HT1080 (cell line): ENCODE measurements at regions not wholly inside any gene's neighbourhood (a gene's known extent, or its start where the extent isn't known, plus 50 kb on each side); places are given as distances from the start of the nearest gene placed in this dataset.
"Not testable (repeated sequence)": the region's sequence is repeated elsewhere in the genome, so short reads cannot be mapped to it uniquely, and the experiment has no call there.

Source experiments
- DNase-seq: peaks from one replicate; pipeline ENCODE4 v3.0.0-alpha.2; 2015; ENCODE audit warnings: low read depth

DNA sequence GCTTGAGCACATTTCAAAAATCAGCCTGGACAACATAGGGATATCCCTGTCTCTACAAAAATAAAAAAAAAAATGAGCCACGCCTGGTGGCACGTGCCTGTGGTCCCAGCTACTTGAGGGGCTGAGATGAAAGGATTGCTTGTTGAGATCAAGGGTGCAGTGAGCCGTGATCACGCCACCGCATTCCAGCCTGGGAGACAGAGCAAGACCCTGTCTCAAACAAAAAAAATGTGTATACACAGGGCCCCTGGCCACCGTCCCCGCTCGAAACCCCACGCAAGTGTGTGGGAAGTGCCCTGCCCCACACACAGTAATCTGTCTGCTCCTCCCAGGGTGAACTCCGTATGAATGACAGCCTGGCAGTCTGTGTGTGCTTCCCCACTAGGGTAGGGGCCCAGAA is 93.0 kb upstream of the RPL38 start:
- DNase-seq: no peak

- DNase-seq: no peak
Observed at GRCh38 chr17:74113326-74113725, 90.2 kb upstream of the RPL38 start.

- no peak for DNase-seq
Observed at GRCh38 chr17:74113952-74114351, 89.5 kb upstream of the RPL38 start.

DNA sequence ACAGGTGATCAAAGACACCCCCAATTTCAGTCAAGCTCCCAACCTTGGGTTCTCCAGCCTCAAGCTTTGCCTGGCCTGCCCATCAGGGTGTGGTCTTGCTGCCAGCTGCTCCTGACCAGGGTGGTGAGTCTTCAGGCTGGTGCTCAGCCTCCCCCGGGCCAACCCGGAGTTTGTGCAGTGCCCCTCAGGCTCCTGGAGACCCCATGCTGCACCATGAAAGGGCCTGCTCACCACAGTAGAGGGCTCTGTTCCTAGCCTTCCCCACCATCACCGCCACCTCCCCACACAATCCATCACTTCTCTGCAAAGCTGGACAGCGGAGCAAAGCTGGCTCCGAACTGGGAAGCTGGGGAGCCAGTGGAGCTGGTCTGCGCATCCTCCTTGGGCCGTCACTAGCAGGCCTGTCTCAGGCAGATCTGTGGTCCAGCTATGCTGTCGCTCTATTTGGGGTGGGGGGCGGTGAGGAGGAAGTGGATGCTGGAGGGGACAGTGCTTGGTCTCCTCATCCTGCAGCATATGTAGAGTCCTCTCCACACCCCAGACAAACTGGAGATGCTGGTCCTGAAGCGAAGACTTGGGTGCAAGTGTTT is 88.5 kb upstream of the RPL38 start:
- DNase-seq: no peak

GRCh38 chr17:74115586-74115985 is 87.9 kb upstream of the RPL38 start:
- no peak for DNase-seq

DNA sequence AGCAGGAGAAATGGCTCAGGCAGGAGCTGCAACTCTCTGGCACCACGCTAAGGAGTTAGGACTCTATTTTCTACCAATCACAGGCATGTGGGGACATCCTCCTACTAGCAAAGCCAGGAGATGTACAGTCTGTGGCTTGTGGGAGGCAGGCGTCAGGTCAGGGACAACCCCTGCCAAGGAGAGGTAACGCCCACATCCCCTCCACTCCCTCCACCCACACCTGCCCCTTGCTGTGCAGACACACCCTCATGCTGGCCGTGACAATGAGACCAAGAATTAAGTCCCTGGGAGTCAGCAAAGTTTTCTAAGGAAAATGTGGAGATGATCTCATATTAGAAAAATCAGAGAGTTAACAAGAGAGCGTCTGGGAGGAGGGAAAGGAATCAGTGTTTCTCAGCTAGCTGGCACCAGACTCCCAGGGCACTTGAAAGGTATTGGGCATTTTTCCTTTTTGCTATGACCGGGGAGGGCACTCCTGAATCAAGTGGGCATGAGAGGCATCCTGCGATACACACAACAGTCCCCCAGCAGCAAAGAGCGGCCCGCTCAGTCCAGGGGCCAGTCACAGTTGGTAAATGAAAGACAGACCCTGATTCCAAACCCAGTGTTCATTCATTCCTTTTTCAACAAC is 87.3 kb upstream of the RPL38 start:
- DNase-seq: no peak

GRCh38 chr17:74117087-74117698 is 86.3 kb upstream of the RPL38 start:
- no peak for DNase-seq

DNA sequence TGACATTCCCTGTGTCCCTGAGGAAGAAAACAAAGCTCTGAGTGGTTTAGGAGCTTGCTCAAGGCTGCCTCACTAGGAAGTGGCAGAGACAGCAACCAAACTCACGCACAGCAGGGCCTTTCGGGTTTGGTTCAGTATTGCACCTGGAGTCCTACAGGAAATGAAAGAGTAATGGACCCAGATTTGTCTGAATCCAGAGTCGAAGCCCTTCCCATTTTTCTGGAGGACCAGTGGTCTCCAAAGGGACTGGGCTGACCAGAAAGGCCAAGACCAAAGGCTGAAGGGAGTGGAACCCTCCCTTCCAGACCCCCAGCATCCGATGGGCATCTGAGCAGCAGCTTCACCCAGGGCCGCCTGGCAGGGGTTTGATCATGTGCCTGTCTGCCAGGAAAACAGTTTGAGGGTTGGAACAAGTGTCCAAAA is 85.5 kb upstream of the RPL38 start:
- no peak for DNase-seq

DNA sequence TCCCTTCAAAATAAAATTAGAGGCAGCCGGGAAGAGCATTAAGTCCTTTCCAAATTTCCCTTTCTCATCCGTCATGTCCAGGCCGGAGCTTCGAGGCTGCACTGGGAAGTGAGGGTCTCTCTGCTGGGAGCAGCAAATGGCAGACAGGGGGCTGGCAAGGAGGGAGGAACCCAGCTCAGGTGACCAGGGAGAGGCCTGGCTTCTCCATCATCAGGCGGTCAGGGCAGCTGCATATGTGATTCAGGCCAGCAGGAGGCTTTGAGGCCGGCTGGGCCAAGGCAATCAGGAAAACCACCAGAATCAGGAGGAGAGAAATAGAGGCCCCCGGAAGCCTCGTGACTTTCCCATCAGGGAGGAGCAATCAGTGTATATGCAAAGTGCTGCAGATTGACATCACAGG is 85.0 kb upstream of the RPL38 start:
- DNase-seq: peak; percentile 23

DNA sequence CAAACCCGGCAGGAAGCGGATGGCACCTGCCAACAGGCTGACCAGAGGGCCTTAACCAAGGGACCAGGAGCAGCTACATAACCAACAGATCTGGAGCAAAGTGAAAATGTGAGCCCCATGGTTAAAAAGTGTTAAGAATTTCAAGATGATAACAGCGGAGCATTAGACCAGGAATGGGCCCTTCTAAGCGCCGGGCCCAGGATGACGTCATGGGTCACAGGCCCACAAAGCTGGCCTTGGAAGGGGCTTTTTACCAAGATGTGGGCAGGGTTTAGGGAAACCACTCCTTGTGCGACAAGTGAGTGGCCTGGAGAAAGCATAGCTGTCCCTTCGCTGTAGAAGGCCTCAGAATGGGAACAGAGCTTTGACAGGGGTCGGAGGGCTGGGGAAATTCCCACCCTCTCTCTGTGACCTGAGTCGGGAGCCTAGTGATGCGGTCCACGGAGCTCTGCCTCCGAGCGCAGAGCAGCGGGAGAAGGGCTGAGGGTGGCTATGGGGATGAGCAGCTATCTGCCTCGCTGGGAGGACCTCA is 84.4 kb upstream of the RPL38 start:
- no peak for DNase-seq

- DNase-seq: no peak
Observed at GRCh38 chr17:74119965-74120364, 83.5 kb upstream of the RPL38 start.

GRCh38 chr17:74123350-74123749 is 80.1 kb upstream of the RPL38 start:
- peak; percentile 37 for DNase-seq

GRCh38 chr17:74123866-74124444 is 79.5 kb upstream of the RPL38 start:
- no peak for DNase-seq

- no peak for DNase-seq
Observed at GRCh38 chr17:74125156-74125555, 78.3 kb upstream of the RPL38 start.

DNA sequence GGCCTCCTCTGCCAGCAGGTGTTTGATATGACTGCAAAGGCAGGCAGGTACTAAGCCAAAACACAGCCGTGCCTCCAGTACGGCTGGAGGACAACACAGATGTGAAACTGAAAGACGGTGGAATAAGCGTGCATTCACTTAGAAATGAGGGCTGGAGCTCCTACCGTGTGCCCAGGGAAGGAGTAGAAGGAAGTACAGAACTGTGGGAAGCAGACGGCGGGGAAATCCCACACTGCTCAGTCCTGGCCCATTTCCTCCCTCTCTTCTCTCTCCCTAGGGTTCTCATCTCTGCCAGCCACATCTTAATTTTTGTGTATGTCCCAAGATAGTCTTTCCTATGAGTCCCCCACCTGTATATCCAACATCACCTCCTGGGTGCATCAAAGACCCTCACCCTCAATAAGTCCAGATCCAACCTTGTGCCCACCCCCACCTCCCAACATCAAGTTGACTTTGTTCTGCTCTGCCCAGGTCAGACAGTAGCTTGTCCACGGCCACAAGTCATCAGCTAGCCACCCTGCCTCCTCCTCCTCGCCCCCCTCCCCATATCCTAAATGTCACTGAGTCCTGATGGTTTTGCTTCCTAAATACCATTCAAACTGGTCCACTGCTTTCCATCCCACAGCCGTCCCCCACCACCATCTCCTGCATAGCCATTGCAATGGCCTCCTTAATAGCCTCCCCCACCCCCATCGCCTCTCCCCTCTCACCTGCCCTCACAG is 77.1 kb upstream of the RPL38 start:
- no peak for DNase-seq

GRCh38 chr17:74126959-74127358 is 76.5 kb upstream of the RPL38 start:
- DNase-seq: no peak

GRCh38 chr17:74128456-74129211 is 74.8 kb upstream of the RPL38 start:
- no peak for DNase-seq

DNA sequence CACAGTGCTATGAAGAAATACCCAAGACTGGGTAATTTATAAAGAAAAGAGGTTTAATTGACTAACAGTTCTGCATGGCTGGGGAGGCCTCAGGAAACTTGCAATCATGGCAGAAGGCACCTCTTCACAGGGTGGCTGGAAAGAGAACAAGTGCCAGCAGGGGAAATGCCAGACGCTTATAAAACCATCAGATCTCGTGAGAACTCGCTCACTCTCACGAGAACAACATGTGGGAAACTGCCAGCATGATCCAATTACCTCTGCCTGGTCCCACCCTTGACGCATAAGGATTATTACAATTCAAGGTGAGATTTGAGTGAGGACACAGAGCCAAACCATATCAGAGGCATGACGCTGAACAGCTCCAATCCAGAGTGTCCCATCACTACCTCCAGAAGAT is 73.7 kb upstream of the RPL38 start:
- DNase-seq: not testable (repeated sequence)

DNA sequence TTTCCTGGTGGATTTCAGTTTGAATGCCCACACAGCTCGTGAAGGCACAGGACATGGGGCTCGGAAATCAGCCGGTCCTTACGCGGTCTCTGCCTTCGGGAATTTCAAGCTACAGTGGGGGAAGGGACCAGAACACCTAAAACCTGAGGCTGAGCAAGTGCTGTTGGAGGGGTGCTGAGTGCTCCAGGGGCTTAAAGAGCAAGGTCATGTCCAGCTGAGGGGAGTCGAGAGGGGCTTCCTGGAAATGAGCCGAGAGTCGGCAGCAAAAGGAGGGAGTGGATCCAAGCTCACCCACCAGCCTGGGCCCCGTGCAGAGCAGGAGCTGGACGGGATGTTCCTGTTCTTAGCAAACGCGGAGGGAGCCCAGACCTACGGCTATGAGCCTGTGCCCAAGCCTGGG is 73.2 kb upstream of the RPL38 start:
- DNase-seq: no peak

DNA sequence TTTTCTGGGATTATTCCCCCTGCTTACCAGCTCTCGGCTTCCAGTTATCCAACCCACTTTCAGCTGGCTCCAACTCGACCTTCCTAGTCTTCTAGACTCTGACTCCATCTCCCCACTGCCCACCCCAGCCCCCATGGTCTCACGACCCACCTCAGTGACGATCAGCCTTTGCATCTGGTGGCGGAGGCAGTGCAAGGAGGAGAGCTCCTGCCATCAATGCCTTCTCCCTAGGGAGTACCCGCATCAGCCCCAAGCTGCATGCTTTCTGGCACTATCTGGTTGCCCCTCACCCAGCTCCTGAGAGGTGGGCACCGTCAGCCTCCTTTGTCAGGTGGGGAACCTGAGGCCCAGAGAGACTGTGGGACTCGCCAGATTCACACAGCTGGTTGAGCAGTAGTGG is 72.6 kb upstream of the RPL38 start:
- no peak for DNase-seq

DNA sequence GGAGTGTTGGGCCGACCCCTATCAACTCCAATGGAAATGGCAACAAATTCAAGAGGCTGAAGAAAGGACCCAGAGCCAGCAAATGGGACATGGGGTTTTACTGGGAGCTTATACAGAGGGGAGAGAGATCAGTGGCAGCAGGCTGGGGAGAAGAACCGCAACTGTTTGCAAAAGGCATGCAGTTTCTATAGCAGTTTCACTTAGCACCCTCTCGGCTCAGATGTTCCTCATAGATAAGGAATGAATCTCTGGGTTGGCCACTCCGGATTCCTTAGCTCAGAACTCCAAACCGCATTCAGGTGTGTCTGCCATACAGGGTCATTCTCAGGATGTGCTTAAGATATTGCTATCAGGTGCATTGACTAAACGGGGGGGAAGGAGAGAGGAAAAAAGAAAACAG is 71.1 kb upstream of the RPL38 start:
- DNase-seq: no peak
